NCI-H510A (cell line): ENCODE measurements at regions not wholly inside any gene's neighbourhood (a gene's known extent, or its start where the extent isn't known, plus 50 kb on each side); places are given as distances from the start of the nearest gene placed in this dataset.

Experiments
- DNase-seq: peaks from one replicate; lab custom pipeline; 2025; lab: John Stamatoyannopoulos, UW

DNA sequence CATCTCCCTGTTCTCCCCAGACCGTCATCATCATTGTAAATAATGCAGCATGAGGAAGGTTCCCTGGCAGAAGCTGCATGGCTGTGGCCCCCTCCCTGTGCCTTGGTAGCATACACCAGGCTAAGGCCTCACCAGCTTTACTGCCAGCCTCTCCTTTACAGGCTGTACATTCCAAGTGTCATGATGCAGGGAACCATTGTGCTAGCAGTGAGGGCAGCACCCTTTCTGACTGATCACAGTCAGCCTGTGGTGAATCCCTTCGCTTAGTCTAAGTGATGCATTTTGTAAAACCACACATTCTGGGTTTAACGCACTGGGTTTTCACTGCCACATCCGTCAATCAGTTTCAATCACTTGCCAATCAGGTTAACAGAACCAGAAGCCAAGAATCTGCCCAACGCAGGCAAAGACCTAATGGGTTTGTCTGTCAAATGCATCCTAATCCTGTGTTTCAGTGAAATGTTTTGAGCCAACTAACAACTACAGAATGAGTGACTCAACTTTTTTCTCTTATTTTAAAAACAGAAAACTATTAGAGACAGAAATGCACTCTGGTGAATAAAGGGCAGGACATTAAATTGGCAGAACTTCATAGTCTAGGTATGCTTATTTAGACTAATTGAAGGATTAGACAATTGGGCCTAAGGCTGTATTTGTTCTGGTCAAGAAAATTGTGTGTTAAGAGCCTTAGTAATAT lies 225.9 kb upstream of the DPH6 start:
- DNase-seq, result no peak

DNA sequence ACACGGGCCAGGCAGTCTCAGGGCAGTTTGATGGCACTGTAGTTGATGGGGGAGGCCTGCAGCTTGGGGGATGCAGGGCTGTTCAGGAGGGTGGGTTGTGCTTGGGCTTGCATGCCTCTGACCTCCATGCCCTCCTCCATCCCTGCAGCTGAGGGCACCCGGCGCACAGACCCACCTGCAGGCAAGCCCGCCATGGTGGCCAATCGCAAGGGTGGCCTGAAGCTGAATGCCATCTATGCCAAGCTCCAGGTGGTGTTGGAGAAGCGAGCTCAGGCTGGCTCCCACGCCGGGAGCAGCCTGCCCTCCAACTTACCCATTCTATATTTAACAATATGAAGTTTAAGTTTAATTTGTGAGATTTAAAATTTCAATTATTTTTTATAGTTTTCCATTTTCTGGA lies 228.7 kb upstream of the DPH6 start:
- DNase-seq, result no peak

DNA sequence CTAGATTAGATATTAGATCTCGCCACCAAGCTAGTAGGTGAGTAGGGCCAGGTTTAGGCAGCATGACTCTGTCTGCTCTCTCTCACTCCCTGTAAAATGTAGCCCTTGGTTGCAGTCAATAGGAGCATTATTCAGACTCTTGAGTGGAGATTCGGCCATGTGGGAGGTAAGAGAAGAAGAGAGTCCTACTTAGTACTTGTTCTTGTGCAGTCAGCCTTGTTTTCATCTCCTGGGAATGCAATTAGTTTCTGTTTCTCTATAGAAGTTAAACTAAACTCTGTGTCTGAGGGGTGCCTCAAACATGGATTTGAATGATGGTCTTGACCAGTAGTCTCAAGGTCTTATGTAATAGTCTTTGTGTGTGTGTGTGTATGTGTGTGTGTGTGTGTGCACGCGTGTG lies 229.5 kb upstream of the DPH6 start:
- no peak for DNase-seq

DNA sequence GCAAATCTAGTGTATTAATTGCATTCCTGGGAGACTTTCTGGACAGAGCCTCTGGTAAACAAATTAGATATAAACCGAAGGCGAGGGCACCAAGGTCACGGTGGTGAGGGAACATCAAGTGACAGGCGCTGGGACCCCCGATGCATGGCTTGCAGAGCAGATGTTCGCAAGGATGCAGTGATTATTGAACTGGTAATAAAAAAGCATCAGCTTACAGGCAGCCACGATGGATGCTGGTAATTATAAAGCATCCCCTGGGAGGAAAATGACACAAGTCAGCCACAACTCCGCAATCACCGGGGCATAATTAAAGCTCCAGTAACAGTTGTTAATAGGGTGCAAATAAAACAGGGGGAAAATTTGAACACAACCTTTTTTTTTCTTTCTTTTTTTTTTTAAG lies 231.1 kb upstream of the DPH6 start:
- DNase-seq, result no peak

DNA sequence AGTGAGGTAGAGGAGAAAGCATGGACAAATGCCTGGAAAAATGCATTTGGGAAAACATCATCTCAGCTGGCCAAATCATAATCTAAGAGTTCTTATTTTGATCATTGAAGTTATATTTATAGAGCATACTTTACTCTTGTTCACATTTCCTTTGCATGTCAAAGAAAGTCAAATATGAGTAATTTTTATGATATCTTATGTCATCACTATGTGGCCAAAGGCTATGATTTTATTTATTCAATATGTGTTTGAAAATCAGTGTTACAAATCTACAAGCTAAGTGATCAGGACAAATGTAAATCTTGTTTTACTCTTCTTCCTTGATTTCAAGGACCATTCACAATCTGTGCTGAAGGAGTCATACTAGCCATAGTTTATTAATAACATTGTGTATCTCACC lies 237.2 kb upstream of the DPH6 start:
- DNase-seq, result no peak

DNA sequence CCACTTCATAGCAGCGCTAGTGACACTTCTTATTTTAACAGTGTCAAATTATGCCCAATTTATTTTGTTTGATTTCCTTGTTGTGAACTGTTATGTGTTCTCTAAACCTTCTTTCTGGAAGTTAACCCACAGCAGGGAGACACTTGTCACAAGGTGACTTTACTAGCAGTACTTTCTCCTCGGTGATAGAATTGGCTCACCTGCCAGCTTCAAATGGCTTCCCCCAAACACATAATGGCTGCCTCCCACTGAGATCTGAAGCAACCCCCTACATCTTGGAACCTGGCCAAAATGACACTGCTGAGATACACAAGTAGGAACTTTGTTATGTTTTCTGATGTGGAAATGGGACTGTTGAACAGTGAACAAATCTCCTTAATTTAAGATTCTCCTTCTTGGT lies 238.8 kb upstream of the DPH6 start:
- DNase-seq, result peak; percentile 26

DNA sequence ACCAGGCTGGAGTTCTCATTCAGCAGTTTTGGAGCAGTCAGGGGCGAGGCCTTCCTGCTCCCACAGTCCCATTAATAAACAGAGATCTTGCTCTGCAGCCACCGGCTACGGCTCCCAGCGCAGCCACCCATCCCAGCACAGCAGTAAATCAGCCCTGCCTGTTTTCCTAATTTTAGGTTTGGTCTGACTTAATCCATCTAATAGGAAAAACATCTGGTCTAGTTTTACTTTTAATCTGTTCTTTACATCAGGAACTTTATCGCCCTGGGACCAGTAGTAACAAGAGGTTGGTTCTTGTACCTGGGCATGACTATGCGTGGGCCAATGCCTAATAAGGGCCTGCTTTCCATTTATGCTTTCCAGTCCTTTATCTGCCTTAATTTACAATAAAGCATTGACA lies 264.0 kb upstream of the DPH6 start:
- DNase-seq, result no peak

DNA sequence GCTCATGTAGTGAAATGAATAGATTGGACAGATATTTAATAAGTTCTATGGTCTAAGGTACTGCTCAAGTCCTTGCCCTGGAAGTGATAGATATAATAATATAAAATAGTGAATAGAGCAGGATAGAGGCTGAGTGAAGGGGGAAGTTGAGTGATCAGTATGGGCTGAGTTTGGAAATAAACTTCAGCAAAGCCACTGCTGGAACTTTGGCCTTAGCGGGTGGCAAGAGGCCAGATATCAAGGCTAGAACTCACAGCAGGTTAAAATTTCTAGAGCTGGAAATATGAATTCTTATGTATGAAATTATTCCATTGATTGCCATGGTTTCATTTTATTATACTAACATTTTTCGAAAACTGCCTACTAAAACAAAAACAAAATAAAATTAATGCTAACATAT lies 267.6 kb upstream of the DPH6 start:
- no peak for DNase-seq

DNA sequence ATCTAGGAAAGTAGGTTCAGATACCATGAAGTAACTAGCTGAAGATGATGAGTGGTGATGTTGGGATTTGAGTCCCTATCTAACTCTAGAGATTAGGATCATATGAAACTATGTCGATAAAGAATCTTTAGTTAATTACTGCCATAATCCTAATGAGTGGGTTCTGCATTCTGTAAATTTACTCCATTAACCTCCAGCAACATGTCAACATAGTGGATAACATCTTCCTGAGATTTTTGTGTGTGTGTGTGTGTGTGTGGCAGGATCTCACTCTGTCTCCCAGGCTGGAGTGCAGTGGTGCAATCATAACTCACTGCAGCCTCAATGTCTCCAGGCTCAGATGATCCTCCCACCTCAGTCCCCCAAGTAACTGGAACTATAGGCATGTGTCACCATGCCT lies 272.9 kb upstream of the DPH6 start:
- no peak for DNase-seq

DNA sequence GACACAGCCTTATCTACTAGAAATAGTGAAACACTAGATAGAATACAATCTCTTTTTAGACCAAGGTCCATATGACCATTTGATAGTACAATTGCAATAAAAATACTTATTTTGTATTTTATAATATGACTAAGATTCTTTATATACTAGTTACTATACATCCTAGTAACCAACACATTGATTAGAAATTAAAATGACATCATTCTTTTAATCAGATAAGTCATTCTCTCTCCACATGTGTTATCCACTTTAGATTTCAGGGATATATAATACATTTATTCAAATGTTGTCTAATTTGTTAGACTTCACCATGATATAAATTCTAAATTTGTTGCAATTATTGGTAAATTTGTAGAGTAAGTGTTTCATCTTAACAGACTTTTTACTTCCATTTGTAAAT lies 276.2 kb upstream of the DPH6 start:
- no peak for DNase-seq

DNA sequence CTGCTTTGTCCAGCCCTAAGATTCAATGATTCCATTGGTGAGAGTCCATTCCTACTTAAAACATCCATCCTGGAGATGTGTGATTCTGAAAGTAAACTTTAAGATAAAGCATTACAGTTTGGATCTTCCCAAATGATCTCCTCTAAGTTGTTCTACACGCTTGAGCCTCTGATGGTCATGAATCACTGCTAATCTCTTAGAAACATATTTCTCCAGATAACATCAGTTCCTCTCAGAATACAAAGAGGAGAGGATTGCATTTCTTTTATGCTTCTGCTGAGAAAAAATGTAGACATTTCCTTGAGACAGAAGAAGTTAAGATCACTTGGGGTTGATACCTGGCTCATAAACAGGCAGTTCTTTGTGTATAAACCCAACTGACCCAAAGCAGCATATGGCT lies 281.2 kb upstream of the DPH6 start:
- DNase-seq, result no peak

DNA sequence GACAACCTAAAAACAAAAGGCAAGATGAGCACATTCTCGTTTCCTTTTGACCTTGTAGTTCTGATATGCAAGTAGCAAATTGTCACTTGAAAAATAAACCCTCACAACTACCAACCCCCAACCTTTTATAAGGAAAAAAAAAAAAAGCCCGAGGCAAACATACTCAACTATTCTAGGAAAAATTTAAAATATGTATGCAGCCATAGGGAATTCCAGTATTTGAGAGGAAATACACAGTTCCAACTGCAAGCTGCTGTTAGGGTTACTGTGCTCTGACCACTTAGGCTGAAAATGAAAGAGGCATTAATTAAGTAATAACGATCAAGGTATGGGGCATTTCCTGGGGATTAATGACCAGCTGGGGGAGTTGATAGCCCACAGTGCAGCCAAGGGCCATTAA lies 281.9 kb upstream of the DPH6 start:
- no peak for DNase-seq

DNA sequence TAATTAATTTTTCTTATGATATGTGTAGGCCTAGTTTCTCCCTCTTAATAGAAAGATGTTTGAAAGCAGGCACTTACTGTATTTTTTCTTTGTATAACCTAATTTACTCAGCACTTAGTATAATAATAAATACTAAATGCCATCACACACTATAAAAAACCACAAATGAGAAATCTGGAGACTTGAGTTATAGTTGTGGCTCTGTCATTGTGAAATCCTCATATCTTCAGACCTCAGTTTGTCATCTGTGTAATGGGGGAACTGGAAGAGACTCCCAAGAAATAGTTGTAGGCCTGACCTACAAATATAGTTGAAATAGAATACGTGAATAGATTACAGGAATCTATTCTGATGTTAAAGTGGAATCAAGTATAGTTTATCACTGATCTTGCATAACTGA lies 287.6 kb upstream of the DPH6 start:
- no peak for DNase-seq

DNA sequence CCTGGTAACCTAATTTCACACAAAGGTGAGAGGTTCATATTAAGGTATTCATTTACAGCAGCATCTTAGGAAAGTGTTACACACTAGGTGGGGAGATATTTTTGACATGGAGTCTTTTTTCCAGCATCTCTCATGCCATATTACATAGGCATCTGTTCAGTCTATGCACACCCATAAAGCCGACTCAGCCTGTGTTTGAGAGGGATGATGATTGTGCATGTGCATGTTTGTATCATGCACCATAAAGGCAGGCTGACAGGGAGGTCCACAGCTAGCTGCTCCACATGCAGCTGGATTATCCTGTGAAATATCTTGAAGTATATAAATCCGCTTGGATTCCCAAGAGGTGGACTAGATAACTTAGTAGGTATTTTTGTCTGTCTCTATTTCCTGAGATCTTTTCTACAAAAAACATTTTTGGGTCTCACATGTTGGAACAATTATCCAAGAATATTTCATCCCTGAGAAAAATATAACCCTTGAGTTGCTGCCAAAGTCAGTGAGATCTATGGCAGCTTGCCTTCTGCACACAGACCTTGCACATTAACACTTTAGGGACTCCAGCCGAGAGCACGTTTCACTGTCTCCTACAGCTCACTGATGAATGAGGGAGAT lies 288.4 kb upstream of the DPH6 start:
- DNase-seq, result no peak

DNA sequence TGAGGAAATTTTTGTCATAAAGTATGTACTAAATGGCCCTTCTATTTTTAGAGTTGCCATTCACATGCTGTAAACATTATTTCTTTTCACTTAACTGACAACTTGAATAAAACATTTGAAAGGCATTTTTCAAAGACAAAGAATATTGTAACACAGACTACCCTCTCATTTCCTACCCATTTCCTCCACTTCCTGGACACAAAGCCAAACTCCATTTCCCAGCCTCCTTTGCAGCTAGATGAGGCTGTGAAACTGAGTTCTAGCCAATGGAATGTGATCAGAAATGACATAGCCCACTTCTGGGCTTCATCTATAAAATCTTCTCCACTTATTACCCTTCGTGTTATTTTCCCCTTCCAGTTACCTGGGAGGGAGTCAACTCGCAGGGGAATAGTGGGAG lies 288.9 kb upstream of the DPH6 start:
- no peak for DNase-seq

DNA sequence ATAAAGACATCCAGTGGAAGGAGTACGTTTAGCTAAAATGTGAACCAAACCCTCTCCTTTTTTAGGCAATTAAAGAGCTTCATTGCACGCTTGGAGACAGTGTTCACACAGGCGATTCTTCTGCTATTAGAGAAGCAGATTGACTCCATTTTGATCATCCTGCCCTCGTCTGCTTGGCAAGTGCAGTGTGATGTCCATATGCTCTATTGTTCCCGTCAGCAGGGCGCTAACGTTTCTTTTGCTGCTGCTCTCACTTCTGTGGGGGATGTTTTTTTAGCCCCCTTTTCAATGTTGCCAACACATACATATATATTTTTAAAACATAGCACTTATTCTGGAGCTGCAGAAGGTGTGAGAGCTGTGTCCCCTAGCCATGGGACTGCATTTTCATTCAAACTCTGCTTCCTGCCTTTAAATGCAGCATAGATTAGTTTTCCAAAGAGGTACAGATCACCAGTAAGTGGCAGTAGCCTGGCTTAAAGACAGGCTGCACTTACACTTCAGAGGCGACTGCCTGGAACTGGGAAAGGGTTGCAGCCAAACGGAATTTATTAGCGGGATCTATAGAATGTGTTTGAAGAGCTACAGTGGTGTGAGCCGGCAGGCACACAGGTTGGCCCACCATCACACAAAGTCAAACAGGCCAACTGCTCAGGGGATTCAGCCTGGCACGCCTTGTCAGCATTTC lies 292.6 kb upstream of the DPH6 start:
- DNase-seq, result no peak

DNA sequence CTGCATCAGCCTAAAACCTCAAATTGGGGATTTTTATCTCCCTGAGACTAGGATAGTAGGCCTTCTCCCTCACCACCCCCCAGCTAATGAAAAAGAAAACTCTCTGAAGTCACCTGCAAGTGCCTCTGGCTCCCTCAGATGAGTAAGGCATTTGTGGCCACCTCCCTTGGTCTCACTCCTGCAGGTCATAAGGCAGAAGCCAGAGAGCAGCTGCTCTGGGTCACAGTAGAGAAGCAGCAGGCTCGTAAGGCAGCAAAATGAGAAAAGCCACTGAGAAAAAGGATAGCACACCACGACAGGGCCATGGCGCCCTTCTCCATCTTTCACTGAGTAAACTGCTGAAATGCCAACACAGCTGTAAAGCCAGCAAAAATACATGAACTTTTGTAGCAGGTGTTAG lies 296.7 kb upstream of the DPH6 start:
- DNase-seq, result no peak

DNA sequence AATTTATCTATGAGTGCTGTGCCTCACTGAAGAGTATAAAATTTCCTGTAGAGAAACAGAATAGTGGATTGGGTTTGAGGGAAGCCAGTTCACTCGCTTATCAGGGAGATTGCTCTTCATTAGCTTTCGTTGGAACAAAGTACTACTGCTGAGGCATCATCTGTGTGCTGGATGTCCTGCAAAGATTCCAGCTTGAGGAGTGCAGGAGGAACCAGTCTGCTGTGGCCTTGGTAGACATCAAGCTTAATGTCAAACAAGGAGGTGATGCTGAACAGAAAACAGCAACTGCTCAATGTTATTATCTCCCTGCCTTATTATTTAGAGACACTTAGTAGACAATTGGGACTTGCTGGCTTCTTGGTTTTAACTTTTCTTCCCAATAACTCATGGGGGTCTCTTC lies 297.5 kb upstream of the DPH6 start:
- DNase-seq, result no peak

DNA sequence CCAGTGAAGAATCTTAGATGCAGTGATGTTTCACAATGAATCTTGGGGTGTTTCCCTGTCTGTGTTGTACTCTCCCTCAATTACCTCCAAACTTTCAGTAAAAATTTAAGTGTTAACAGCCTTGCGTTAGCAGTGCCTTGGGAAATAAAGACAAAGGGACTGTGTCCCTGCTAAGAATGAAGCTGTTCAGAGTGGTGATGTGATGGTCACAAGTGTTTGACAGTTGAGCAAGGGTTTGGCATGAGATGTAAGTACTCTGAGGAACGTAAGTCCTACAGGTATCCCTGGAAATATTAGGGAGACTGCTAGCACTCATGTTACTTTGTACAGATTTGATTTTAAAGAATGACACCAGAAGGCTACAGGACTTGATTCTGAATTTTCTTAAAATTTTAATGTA lies 304.3 kb upstream of the DPH6 start:
- no peak for DNase-seq

DNA sequence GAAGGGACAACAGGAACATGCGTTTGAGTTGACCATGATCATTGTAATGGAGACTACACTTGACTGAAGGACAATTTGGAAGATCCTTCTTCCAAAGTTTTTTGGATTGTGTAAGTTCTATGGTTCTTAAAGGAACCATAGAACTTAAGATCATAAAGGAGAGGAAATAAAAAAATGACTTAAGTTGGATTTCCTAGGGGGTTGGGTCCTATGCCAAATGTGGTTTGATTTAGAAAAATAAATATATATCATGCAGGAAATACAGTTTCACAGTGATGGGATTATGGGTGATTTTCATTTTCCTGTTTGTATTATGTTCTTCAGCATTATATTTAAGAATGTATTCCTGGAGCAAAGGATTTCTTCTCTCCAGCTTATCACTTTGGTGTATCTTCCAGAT lies 305.5 kb upstream of the DPH6 start:
- DNase-seq, result no peak

DNA sequence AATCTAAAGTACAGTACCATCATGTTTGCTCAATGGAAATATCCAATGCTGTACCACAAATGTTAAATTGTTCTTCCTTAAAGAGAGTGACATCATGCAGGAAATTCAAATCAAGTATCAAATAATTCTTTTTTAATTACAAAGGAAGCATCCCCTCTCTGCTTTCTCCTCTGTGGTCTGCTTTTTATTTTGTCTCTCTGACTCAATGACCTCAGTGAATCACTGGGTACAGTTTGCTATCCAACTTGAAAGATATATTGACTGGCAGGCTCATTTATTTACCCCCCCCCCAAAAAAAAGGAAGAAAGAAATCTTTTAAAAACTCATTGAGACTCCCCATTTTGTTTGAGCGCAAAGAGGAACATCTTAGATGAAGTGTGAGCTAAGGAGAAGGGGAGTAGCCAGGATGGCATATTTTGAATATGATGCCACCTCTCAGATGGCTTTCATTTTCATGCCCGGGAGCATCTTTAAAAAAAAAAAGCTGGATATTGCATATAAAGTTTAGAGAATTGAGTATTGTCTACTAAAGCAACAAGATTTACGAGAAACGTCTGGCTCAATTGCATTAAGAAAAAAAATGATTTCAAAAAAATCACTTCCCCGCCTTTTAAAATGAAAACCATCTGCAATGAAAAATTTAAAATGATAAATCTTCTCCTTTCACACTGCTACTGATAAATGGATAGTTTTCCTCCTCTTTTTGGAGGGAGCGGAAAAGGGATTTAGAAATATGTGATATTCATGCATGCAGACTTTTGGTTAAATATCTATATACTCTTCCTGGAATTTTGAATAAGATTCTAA lies 307.1 kb upstream of the DPH6 start:
- DNase-seq, result no peak

DNA sequence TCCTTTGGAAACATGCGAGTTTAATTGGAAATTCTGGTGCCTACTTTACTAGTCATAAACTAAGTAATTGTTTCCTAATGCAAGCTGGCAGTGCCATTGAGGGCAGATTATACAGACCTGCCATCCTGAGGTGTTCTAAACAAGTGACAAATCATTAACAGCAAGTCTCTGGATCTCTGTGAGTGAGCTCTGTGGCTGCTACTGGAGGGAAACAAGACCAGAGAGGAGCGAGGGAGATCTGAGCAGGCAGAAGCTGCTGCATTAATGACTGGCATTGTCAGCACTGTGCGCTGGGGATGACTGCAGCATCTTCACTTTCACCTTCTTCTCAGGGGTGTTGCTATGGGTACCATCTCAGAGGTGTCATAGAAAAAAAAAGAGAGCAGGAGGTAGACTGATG lies 308.4 kb upstream of the DPH6 start:
- no peak for DNase-seq
